Loucy (cell line): ENCODE measurements at regions not wholly inside any gene's neighbourhood (a gene's known extent, or its start where the extent isn't known, plus 50 kb on each side); places are given as distances from the start of the nearest gene placed in this dataset.

Experiments
- CTCF ChIP-seq: fragments of 200-600 bp; sonication (generic); conservative IDR thresholded peaks from 2 replicates; pipeline ENCODE4 v1.5.1; 2014; ENCODE audit warnings: mild to moderate bottlenecking, antibody characterized with exemption, low read length
- EZH2phosphoT487 ChIP-seq: fragments of 200-600 bp; IDR thresholded peaks from 2 replicates; pipeline ENCODE4 v1.6.1; 2018; ENCODE audit warnings: antibody characterized with exemption, mild to moderate bottlenecking, moderate library complexity, borderline replicate concordance

GRCh38 chr14:85789506-85789905, 259.6 kb downstream of the FLRT2 start:
- no peak for TF ChIP-seq CTCF
- no peak for TF ChIP-seq EZH2phosphoT487
